Right renal pelvis (tissue), 4 donors: ENCODE measurements at regions not wholly inside any gene's neighbourhood (a gene's known extent, or its start where the extent isn't known, plus 50 kb on each side); places are given as distances from the start of the nearest gene placed in this dataset.
"Not testable (repeated sequence)": the region's sequence is repeated elsewhere in the genome, so short reads cannot be mapped to it uniquely, and the experiment has no call there.

Experiments
- DNase-seq, 4 donors: peaks; one replicate each; pipeline ENCODE4 v3.0.0-alpha.2; 2013; ENCODE audit warnings: low read depth in 4 of 4, low spot score in 3 of 4, missing footprints in 1 of 4

GRCh38 chr6:97885325-97885724, 602.3 kb upstream of the MMS22L start:
- DNase-seq: no peak

GRCh38 chr6:97885828-97886227, 602.8 kb upstream of the MMS22L start:
- peak in 1 of 4 donors; percentile 36 for DNase-seq

- no peak for DNase-seq
Observed at GRCh38 chr6:97901531-97901930, 618.5 kb upstream of the MMS22L start.

GRCh38 chr6:97909380-97909779, 626.4 kb upstream of the MMS22L start:
- DNase-seq: no peak

- no peak for DNase-seq
Observed at GRCh38 chr6:97913721-97914120, 630.7 kb upstream of the MMS22L start.

- DNase-seq: no peak
Observed at GRCh38 chr6:97914912-97915311, 631.9 kb upstream of the MMS22L start.

- no peak for DNase-seq
Observed at GRCh38 chr6:97915537-97915936, 632.5 kb upstream of the MMS22L start.

- DNase-seq: no peak
Observed at GRCh38 chr6:97917369-97917768, 634.4 kb upstream of the MMS22L start.

- no peak for DNase-seq
Observed at GRCh38 chr6:97919046-97919445, 636.0 kb upstream of the MMS22L start.

- peak in 3 of 4 donors; percentile 0 to 7 (median 2) for DNase-seq
Observed at GRCh38 chr6:97919631-97920030, 636.6 kb upstream of the MMS22L start.

- DNase-seq: no peak
Observed at GRCh38 chr6:97923249-97923648, 640.2 kb upstream of the MMS22L start.

- DNase-seq: no peak
Observed at GRCh38 chr6:97925504-97925903, 642.5 kb upstream of the MMS22L start.

- DNase-seq: no peak
Observed at GRCh38 chr6:97939440-97940168, 656.6 kb upstream of the MMS22L start.

- peak in 3 of 4 donors; percentile 0 to 14 (median 10) for DNase-seq
Observed at GRCh38 chr6:97947841-97948240, 664.8 kb upstream of the MMS22L start.

GRCh38 chr6:97958134-97958533, 675.1 kb upstream of the MMS22L start:
- no peak for DNase-seq

- no peak for DNase-seq
Observed at GRCh38 chr6:97963193-97963592, 680.2 kb upstream of the MMS22L start.

GRCh38 chr6:97969065-97969464, 686.0 kb upstream of the MMS22L start:
- no peak for DNase-seq

GRCh38 chr6:97977084-97977483, 694.1 kb upstream of the MMS22L start:
- DNase-seq: no peak

- no peak for DNase-seq
Observed at GRCh38 chr6:97978855-97979271, 695.8 kb upstream of the MMS22L start.

GRCh38 chr6:97979285-97979684, 696.3 kb upstream of the MMS22L start:
- DNase-seq: not testable (repeated sequence)

- DNase-seq: no peak
Observed at GRCh38 chr6:97989451-97989850, 706.4 kb upstream of the MMS22L start.

GRCh38 chr6:97995158-97995557, 712.1 kb upstream of the MMS22L start:
- no peak for DNase-seq

- DNase-seq: no peak
Observed at GRCh38 chr6:98002678-98003077, 719.7 kb upstream of the MMS22L start.
